Body of pancreas (tissue), 4 donors: ENCODE measurements at regions not wholly inside any gene's neighbourhood (a gene's known extent, or its start where the extent isn't known, plus 50 kb on each side); places are given as distances from the start of the nearest gene placed in this dataset.

ENCODE experiments used
- POLR2A ChIP-seq, 3 donors: fragments of 450-650 bp; IDR thresholded peaks; one replicate each; pipeline ENCODE4 v1.6.1; 2016; ENCODE audit warnings: antibody characterized with exemption in 3 of 3, mild to moderate bottlenecking in 2 of 3
- TF ChIP-seq, protein P1 (sequence below), 7 experiments: fragments of 450-650 bp in 4 of 7; fragments of 200-600 bp in 3 of 7; sonication (generic) in 3 of 7; IDR thresholded peaks; one replicate each; pipeline ENCODE4 v1.5.1; 2016 to 2019; ENCODE audit warnings: antibody characterized with exemption in 7 of 7

DNA sequence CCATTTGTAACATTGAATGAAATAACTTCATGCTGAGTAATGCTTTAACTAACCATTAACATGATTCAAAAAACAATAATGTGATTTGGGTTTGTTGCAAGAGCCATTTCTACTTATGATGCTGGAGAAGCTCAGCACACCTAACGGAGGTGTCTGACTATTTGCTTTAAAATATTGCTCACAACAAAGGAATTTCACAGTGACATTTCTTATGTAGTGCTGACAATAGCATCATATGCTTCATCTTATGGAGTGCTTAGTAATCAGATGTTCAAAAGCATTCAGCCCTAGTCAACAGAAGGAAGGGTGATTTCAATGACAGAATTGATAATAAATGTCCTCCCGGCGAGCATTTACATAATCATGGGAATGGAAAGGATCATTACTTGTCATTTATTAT is 1003.3 kb upstream of the COX7C start:
- TF ChIP-seq, protein P1, sequence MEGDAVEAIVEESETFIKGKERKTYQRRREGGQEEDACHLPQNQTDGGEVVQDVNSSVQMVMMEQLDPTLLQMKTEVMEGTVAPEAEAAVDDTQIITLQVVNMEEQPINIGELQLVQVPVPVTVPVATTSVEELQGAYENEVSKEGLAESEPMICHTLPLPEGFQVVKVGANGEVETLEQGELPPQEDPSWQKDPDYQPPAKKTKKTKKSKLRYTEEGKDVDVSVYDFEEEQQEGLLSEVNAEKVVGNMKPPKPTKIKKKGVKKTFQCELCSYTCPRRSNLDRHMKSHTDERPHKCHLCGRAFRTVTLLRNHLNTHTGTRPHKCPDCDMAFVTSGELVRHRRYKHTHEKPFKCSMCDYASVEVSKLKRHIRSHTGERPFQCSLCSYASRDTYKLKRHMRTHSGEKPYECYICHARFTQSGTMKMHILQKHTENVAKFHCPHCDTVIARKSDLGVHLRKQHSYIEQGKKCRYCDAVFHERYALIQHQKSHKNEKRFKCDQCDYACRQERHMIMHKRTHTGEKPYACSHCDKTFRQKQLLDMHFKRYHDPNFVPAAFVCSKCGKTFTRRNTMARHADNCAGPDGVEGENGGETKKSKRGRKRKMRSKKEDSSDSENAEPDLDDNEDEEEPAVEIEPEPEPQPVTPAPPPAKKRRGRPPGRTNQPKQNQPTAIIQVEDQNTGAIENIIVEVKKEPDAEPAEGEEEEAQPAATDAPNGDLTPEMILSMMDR (IDR thresholded peaks at IDR 0.05) = no peak
- no peak for TF ChIP-seq POLR2A (IDR thresholded peaks at IDR 0.05)
